ENCODE measurements at regions not wholly inside any gene's neighbourhood (a gene's known extent, or its start where the extent isn't known, plus 50 kb on each side); places are given as distances from the start of the nearest gene placed in this dataset.

- TF ChIP-seq DNMT1 (IDR thresholded peaks at IDR 0.05) (no peak), BRD9 (IDR thresholded peaks at IDR 0.05; ENCODE audit: low read depth, partially characterized antibody) (no peak), NR4A1 (CRISPR knock-in tag; IDR thresholded peaks at IDR 0.05) (no peak), NR4A1 (tag; IDR thresholded peaks at IDR 0.05) (no peak), HEY1 (CRISPR knock-in tag; IDR thresholded peaks at IDR 0.05; ENCODE audit: borderline replicate concordance) (no peak), TEAD2 (tag; IDR thresholded peaks at IDR 0.05) (no peak), ZNF398 (CRISPR knock-in tag; IDR thresholded peaks at IDR 0.05) (no peak), MLLT1 (IDR thresholded peaks at IDR 0.05) (no peak)
Measured at GRCh38 chr1:234961456-234962339, 166.9 kb downstream of the TOMM20 start (continued).

Measured in K562 (cell line).